GM23338 (cell line): ENCODE measurements at regions not wholly inside any gene's neighbourhood (a gene's known extent, or its start where the extent isn't known, plus 50 kb on each side); places are given as distances from the start of the nearest gene placed in this dataset.
A peak's percentile ranks its signal among the peaks of the same experiment; 100 is the strongest.

Source experiments
- ATAC-seq: fragments of 200-7000 bp; cut with Tn5 transposase; 3 replicates; pipeline ENCODE4 v1.9.1; 2020
- DNase-seq: peaks from one replicate; pipeline ENCODE4 v3.0.0-alpha.2; 2015; ENCODE audit warnings: low spot score
- H2AFZ ChIP-seq: fragments of 200-600 bp; sonication (generic); 2 replicates; pipeline ENCODE4 v1.8.0; 2016; ENCODE audit warnings: antibody characterized with exemption, mild to moderate bottlenecking, moderate library complexity
- H3F3A ChIP-seq: fragments of 200-600 bp; sonication (generic); replicated peaks from 2 replicates; pipeline ENCODE4 v1.8.0; 2017; ENCODE audit warnings: antibody characterized with exemption, mixed run types, low read depth
- H3K27ac ChIP-seq: fragments of 200-600 bp; sonication (generic); 2 replicates; pipeline ENCODE4 v1.6.1; 2016; ENCODE audit warnings: low read depth
- H3K27me3 ChIP-seq: fragments of 200-600 bp; sonication (generic); 2 replicates; pipeline ENCODE4 v1.8.0; 2016; ENCODE audit warnings: mild to moderate bottlenecking, mixed run types, moderate library complexity; ENCODE audit not compliant: insufficient read depth
- H3K36me3 ChIP-seq: fragments of 200-600 bp; sonication (generic); 2 replicates; pipeline ENCODE4 v1.8.0; 2016; ENCODE audit warnings: mild to moderate bottlenecking; ENCODE audit not compliant: insufficient read depth
- H3K4me1 ChIP-seq: fragments of 200-600 bp; sonication (generic); 2 replicates; pipeline ENCODE4 v1.8.0; 2016; ENCODE audit warnings: mild to moderate bottlenecking, moderate library complexity; ENCODE audit not compliant: insufficient read depth
- H3K4me2 ChIP-seq: fragments of 200-600 bp; sonication (generic); 2 replicates; pipeline ENCODE4 v1.7.1; 2017; ENCODE audit warnings: mixed run types
- H3K4me3 ChIP-seq: fragments of 200-600 bp; sonication (generic); 2 replicates; pipeline ENCODE4 v1.6.1; 2016; ENCODE audit warnings: mixed run types
- H3K79me2 ChIP-seq: fragments of 200-600 bp; sonication (generic); replicated peaks from 2 replicates; pipeline ENCODE4 v1.8.0; 2017; ENCODE audit warnings: mild to moderate bottlenecking; ENCODE audit not compliant: insufficient read depth
- H3K9me2 ChIP-seq: fragments of 200-600 bp; sonication (generic); 2 replicates; pipeline ENCODE4 v1.8.0; 2017; ENCODE audit not compliant: insufficient read depth
- H4K20me1 ChIP-seq: fragments of 200-600 bp; sonication (generic); replicated peaks from 2 replicates; pipeline ENCODE4 v1.8.0; 2017; ENCODE audit warnings: mild to moderate bottlenecking; ENCODE audit not compliant: insufficient read depth
- H3K27ac Mint-ChIP-seq: 2 replicates; pipeline ENCODE4 v1.8.0; 2020; ENCODE audit warnings: inconsistent platforms, mild to moderate bottlenecking, moderate library complexity, mixed read lengths
- H3K27me3 Mint-ChIP-seq: 3 replicates; pipeline ENCODE4 v1.8.0; 2022; ENCODE audit warnings: low read depth, mild to moderate bottlenecking, moderate library complexity, mixed read lengths, inconsistent platforms; ENCODE audit not compliant: insufficient read depth, poor library complexity
- H3K36me3 Mint-ChIP-seq: 3 replicates; pipeline ENCODE4 v1.8.0; 2021; ENCODE audit warnings: low read depth, mild to moderate bottlenecking, inconsistent platforms, moderate library complexity, mixed read lengths
- H3K4me1 Mint-ChIP-seq: 3 replicates; pipeline ENCODE4 v1.8.0; 2020; ENCODE audit warnings: mild to moderate bottlenecking, inconsistent platforms, mixed read lengths
- H3K4me3 Mint-ChIP-seq: 3 replicates; pipeline ENCODE4 v1.8.0; 2021; ENCODE audit warnings: moderate library complexity, mild to moderate bottlenecking, inconsistent platforms, mixed read lengths
- H3K9me3 Mint-ChIP-seq: 3 replicates; pipeline ENCODE4 v1.8.0; 2020; ENCODE audit warnings: moderate library complexity, mild to moderate bottlenecking, inconsistent platforms, mixed read lengths
- CREB1 ChIP-seq: fragments of 250-450 bp; sonication (Bioruptor Pico); IDR thresholded peaks from 2 replicates; pipeline ENCODE4 v1.5.0; 2020; ENCODE audit warnings: low read depth, mild to moderate bottlenecking, moderate library complexity
- CTCF ChIP-seq, 2 experiments: fragments of 200-600 bp in 1 of 2; sonication (generic) in 1 of 2; conservative IDR thresholded peaks; 2 replicates each; pipeline versions ENCODE4 v1.5.1 to v1.6.1; 2016 to 2017; ENCODE audit warnings: antibody characterized with exemption in 2 of 2, low read depth in 2 of 2, mild to moderate bottlenecking in 2 of 2, moderate library complexity in 1 of 2
- EZH2phosphoT487 ChIP-seq: fragments of 200-600 bp; sonication (generic); IDR thresholded peaks from one replicate; pipeline ENCODE4 v1.8.1; 2018; ENCODE audit warnings: antibody characterized with exemption; ENCODE audit not compliant: unreplicated experiment
- JUNB ChIP-seq: IDR thresholded peaks from one replicate; pipeline ENCODE4 v1.6.1; 2016; ENCODE audit warnings: antibody characterized with exemption; ENCODE audit not compliant: unreplicated experiment
- POLR2AphosphoS5 ChIP-seq: IDR thresholded peaks from 2 replicates; pipeline ENCODE4 v1.6.1; 2016; ENCODE audit warnings: antibody characterized with exemption, low read depth
- ZNF114 ChIP-seq: fragments of 250-450 bp; sonication (Bioruptor Pico); IDR thresholded peaks from 2 replicates; pipeline ENCODE4 v1.5.0; 2020; ENCODE audit warnings: mild to moderate bottlenecking, moderate library complexity
- TF ChIP-seq, protein P1 (sequence below): fragments of 250-450 bp; sonication (Bioruptor Pico); IDR thresholded peaks from 2 replicates; pipeline ENCODE4 v1.5.0; 2020; ENCODE audit warnings: mild to moderate bottlenecking, moderate library complexity

DNA sequence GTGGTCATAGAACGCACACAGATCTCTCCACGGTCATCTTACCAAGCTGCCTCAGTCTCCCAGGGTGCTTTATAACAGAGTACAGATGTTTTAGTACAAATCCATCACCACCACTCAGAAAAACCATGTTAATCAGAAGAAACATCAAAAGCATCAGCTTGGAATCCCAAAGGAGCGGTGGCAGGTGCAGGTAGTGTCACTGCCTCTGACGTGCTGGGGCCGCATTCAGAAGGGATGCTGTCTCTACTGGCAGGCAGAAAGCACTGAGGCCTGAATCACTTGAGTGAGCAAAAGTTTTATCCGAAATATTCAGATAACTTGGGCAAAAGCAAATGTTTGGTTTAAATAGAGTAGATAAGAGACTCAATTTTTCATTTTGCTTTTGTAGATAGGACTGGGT, 448.4 kb upstream of the ZNF608 start (continued):
- TF ChIP-seq, protein P1, sequence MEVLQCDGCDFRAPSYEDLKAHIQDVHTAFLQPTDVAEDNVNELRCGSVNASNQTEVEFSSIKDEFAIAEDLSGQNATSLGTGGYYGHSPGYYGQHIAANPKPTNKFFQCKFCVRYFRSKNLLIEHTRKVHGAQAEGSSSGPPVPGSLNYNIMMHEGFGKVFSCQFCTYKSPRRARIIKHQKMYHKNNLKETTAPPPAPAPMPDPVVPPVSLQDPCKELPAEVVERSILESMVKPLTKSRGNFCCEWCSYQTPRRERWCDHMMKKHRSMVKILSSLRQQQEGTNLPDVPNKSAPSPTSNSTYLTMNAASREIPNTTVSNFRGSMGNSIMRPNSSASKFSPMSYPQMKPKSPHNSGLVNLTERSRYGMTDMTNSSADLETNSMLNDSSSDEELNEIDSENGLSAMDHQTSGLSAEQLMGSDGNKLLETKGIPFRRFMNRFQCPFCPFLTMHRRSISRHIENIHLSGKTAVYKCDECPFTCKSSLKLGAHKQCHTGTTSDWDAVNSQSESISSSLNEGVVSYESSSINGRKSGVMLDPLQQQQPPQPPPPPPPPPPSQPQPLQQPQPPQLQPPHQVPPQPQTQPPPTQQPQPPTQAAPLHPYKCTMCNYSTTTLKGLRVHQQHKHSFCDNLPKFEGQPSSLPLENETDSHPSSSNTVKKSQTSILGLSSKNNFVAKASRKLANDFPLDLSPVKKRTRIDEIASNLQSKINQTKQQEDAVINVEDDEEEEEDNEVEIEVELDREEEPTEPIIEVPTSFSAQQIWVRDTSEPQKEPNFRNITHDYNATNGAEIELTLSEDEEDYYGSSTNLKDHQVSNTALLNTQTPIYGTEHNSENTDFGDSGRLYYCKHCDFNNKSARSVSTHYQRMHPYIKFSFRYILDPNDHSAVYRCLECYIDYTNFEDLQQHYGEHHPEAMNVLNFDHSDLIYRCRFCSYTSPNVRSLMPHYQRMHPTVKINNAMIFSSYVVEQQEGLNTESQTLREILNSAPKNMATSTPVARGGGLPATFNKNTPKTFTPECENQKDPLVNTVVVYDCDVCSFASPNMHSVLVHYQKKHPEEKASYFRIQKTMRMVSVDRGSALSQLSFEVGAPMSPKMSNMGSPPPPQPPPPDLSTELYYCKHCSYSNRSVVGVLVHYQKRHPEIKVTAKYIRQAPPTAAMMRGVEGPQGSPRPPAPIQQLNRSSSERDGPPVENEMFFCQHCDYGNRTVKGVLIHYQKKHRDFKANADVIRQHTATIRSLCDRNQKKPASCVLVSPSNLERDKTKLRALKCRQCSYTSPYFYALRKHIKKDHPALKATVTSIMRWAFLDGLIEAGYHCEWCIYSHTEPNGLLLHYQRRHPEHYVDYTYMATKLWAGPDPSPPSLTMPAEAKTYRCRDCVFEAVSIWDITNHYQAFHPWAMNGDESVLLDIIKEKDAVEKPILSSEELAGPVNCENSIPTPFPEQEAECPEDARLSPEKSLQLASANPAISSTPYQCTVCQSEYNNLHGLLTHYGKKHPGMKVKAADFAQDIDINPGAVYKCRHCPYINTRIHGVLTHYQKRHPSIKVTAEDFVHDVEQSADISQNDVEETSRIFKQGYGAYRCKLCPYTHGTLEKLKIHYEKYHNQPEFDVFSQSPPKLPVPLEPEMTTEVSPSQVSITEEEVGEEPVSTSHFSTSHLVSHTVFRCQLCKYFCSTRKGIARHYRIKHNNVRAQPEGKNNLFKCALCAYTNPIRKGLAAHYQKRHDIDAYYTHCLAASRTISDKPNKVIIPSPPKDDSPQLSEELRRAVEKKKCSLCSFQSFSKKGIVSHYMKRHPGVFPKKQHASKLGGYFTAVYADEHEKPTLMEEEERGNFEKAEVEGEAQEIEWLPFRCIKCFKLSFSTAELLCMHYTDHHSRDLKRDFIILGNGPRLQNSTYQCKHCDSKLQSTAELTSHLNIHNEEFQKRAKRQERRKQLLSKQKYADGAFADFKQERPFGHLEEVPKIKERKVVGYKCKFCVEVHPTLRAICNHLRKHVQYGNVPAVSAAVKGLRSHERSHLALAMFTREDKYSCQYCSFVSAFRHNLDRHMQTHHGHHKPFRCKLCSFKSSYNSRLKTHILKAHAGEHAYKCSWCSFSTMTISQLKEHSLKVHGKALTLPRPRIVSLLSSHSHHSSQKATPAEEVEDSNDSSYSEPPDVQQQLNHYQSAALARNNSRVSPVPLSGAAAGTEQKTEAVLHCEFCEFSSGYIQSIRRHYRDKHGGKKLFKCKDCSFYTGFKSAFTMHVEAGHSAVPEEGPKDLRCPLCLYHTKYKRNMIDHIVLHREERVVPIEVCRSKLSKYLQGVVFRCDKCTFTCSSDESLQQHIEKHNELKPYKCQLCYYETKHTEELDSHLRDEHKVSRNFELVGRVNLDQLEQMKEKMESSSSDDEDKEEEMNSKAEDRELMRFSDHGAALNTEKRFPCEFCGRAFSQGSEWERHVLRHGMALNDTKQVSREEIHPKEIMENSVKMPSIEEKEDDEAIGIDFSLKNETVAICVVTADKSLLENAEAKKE (CRISPR knock-in tag) = no peak
- TF ChIP-seq CREB1 (CRISPR knock-in tag) (no peak), CTCF (conservative IDR thresholded peaks at IDR 0.05; ENCODE audit: low read depth in 2 of 2) (no peak), JUNB (no peak)

DNA sequence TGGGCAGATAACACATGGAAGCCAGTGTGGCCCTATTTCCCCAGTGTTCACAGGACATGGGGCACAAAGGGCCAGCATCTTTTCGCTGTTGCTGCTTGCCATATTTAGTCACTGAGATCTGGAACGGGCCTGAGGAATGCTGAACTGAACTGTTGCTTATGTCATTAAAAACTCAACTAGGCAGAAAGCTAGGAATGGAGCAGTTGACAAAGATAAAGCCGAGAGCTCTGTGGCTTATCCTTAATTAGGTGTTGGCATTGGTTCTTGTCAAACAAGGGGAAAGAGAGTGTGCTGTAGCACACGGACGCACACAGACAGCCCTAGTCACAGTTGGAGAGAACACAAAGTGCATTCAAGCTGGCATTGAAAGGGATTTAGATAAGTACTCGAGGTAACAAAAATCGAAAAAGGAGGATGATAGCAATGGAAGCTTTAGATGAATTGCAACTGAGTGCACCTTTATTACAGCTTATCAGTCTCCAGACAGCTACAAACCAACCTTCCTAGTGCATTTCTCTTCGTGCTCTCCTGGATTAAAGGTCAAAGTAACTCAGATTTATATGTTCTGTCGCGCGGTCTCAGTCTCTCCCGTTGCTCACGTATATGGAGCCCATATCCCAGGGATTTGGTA, 450.2 kb upstream of the ZNF608 start:
- no peak overlapping the region for H3K4me2 ChIP-seq
- Mint-ChIP-seq H3K36me3 (no peaks in the 10 kb centered on the region), H3K9me3 (no peaks in the 10 kb centered on the region), H3K27me3 (peaks cover 6% of the 10 kb centered on the region), H3K4me3 (no peak overlapping the region), H3K4me1 (peaks cover 62% of the 10 kb centered on the region), H3K27ac (peak overlapping the region; percentile 9; the same call in 1 of the 2 replicates)
- H3K36me3 ChIP-seq = no peaks in the 10 kb centered on the region
- no peaks in the 10 kb centered on the region for H3K79me2 ChIP-seq
- ATAC-seq (no peak), DNase-seq (no peak)
- H3K4me3 ChIP-seq = no peak overlapping the region
- no peak overlapping the region for H3K27ac ChIP-seq
- H3F3A ChIP-seq = no peaks in the 10 kb centered on the region
- no peaks in the 10 kb centered on the region for H3K9me2 ChIP-seq
- no peaks in the 10 kb centered on the region for H4K20me1 ChIP-seq
- peak overlapping the region; percentile 39; the same call in 1 of the 2 replicates for H2AFZ ChIP-seq
- H3K4me1 ChIP-seq = peaks cover 51% of the 10 kb centered on the region
- H3K27me3 ChIP-seq = no peaks in the 10 kb centered on the region
- TF ChIP-seq EZH2phosphoT487 (no peak), ZNF114 (CRISPR knock-in tag) (no peak), JUNB (no peak), POLR2AphosphoS5 (no peak)
- TF ChIP-seq, protein P1 (CRISPR knock-in tag) = no peak
